Hematopoietic multipotent progenitor cell treated with erythropoietin and hydrocortisone succinate and interleukin-3 and kit ligand, for 15 days (in vitro differentiated cells): ENCODE measurements at regions not wholly inside any gene's neighbourhood (a gene's known extent, or its start where the extent isn't known, plus 50 kb on each side); places are given as distances from the start of the nearest gene placed in this dataset.

Source experiments
- DNase-seq: peaks from one replicate; pipeline ENCODE4 v3.0.0-alpha.2; 2015; ENCODE audit warnings: low spot score

DNA sequence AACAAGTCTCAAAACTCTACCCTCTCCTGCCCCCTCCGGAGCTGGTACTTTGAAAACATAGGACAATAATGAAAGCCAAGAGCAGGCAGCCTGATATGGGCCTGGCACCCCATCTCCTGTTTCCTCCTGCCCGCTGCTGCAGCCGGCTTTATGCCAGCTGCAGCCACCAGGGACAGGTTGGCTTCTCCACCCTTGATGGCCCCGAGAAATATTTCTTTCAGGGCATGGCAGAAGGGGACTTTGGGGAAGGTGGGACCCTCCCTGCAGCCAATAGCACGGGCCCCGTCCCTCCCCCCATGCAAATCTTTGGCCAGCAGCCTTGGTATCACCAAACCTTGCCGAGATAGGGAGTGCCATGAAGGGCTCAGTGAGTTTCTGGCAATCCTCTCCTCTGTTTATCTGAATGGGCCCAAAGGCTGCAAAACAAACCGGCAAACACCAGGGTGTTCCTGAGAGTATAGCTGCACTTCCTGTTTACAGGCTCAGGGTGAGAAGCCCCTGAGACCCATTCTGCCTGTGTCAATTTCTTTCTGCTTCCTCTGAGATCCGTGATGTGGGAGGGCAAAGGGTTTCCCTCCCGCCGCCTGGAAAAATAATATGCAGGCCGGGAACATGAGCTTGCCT, 73.4 kb upstream of the BOD1 start:
- peak; percentile 86 for DNase-seq

DNA sequence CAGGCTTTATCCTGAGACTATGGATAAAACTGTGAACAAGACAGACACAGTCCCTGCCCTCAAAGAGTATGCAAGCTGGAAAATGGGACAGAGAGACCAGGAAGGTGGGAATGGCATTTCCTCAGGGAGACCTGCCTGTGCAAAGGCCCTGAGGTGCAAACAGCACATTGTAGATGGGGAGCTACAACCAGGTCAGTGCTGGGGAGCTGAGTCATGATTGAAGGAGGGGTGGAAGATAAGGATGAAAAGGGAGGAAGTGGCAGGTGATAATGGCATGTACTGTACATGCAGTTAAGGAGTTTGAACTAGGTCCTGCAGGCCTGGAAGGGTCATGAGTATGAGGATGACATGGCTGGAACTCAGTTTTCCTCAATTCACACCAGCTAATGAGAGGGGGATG, 75.5 kb upstream of the BOD1 start:
- DNase-seq, result peak; percentile 71

DNA sequence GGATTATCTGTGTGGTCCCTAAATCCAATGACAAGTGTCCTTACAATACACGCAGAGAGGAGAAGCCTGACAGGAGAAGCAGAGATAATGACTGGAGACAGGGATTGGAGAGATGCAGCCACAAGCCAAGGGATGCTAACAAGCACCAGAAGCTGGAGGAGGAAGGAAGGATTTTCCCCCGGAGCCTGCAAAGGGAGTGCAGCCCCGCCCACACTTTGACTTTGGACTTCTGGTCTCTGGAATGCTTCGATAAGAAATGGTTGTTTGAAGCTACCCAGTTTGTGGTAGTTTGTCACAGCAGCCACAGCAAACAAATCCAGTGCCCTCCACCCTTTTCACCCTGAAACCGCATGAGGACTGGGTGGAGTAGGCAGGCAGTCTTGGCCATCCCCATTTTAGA, 77.2 kb upstream of the BOD1 start:
- DNase-seq, result no peak

DNA sequence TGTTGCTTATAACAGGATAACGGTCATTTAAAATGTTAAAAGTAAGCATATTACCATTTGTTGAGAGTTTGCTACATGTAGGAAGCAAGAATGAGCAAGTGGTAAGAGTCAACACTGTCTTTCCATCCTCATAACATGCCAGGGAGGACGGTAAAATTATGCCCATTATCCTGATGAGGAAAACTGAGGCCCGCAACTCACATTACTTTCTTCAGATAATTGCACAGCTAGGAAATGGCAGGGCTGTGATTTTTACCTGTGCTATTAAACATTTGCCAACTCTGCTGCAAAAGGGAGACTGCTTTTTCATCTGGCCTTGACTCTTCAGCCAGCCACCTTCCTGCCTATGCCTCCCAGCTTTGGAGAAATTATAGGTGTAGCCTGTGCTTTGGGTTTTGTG, 79.8 kb upstream of the BOD1 start:
- no peak for DNase-seq

DNA sequence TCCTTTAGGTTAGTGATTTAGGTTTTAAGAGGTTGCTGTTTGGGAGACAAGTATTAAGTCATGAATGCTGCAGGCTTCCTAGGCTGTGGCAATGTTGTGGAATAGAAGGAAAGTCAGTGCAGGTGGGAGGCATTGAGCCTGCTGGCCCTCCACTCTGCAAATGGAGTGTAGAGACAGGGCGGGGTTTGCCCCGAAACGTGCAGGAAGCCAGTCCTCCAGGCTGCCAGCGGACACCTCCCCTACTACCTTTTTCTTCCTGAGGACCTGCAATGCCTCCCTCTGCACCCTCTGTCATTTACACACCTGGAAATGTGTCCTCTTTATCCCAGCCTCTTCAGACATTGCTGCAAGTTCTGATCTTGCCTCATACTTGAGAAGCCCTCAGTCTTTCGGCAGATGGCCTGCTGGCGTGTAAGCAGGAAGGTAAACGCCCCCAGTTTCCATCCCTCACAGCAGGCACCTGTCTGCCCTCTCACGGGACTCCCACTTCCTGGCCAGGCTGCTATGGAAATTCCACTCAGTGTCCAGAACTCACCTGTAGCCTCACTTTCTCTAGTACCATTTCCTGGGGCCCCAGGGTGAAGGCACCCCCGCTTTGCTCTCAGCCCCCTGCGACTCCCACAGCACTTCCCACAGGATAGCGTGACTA, 81.6 kb upstream of the BOD1 start:
- no peak for DNase-seq

DNA sequence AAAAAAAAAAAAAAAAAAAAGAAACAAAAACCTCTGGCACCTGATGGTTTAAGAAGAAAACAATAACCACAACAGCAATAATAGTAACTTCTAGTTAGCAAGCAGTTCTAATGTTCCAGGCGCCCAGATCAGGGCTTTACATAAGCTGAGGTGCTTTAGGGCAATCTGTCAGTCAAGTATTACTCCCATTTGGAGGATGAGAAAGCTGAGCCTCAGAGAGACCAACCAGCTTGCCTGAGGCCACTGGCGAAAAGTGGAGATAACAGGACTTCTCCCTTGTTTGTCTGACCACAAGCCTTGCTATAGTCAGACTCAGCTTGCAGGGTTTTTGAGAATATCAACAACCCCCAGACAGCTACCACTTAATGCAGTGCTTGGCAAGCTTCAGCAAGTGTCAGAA, 83.5 kb upstream of the BOD1 start:
- DNase-seq, result no peak

DNA sequence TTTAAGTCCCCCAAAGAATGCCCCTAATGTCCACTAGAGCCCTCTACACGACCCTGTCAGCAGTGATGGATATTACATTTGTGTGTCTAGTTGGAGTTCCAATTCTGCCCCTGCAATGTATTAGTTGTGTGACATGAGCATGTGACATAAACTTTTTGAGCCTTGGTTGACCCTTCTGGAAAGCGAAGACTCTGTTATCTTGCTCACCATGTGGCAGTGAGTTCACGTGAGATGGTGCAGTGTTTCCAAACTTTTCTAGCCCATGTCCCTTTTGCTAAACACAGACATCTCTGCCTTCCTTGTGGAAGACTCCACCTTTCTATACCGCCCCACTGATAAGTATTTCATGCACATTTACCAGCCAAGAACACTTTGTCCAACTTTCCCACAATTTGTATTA, 87.0 kb upstream of the BOD1 start:
- DNase-seq, result peak; percentile 72

DNA sequence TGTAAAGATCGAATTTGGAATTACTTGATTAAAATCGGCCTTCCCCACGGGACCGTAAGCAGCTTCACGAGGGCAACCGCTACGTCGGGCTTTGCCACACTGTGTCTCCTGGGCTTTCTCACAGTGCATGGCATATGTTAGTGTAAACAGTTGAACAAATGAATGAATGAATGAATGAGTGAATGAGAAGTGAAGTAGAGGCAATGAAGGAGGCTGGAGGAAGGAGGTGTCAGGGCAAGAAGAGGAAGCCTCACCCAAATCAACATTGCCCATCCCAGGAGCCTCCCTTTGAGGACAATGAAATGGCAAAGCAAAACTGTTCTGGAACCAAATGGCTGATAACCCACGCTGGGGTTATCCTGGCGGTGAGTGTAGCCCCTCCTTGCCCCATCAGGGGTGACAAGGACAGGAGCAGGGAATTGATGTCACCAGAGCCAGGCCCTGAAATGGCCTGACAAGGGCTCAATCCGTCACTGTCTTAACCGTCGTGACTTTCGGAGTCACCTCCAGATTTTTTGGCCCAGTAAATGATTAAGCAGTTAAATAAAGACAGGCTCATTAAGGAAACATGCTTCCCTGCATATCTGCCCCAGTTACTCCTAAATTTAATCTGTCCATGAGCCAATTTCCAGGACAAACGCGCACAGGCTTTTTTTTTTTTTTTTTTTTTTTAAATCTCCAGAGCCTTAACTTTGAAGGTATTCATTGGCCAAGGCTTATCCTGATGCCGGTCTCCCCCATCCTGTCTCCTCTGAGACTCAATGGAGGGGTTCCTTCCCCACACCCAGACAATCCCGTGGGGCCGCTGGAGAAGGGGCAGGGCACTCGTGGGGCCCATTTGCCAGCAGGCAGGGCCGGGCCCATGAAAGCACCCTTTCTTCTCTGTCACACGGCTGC, 88.4 kb upstream of the BOD1 start:
- DNase-seq, result no peak

DNA sequence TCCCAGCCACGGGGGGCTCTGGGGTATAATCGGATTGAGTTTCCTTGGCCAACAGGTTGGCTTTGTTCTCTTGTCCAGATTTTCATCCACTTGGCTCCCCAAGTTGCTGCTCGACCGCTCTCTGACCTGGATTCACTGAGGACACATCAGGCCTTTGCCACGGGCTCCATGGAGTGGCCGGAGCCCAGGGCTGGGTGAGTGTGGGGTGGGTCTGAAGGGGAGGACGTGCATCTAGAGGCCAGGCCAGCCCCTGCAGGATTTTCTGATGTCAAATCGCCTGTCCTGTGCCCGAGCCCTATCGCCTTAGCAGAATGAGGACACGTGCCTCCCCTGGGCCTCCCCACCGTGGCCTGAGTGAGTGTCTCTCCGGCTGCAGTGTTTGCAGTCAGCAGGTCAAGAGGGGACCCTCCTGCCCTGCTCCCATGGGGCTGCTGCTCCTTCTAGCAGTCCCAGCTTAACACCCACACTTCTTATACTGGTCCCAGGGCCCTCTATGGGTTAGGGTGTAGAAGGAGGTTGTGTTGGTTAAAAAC, 89.1 kb upstream of the BOD1 start:
- no peak for DNase-seq

DNA sequence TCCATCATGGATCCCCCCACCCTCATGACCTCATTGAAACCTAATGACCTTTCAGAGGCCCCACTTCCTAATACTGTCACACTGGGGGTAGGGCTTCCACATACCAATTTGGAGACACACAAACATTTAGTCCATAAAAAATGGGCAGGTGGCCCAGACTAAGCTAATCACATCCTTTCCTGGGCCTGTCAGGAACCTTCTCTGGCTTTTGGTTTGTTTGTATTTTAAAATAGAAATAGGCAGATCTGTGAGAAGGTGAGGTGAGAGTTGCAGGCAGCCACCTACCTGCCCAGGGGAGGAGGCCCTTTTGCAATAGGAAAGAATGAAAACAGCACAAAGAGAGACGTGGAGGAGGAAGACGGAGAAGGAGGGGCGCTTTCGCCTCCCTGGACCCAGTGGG, 90.2 kb upstream of the BOD1 start:
- DNase-seq, result no peak

DNA sequence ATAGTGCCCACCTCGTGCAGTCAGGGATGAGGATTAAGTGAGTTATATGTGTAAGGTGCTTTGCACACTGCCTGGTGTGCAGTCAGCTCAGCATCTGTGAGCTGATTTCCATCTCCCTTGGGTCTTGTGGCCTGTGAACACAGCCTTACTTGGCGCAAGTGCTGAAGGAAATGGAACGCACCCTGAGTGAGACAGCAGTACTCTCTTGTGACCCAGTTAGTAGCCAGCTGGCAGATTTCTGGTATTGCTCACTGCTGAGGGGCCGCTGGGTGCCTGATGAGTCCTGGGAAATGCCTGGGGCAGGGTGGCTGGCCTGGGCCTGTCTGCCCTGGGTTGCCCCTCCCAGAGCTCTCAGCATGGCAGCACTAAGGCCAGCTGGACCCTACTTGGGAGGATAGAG, 90.9 kb upstream of the BOD1 start:
- DNase-seq, result peak; percentile 9

DNA sequence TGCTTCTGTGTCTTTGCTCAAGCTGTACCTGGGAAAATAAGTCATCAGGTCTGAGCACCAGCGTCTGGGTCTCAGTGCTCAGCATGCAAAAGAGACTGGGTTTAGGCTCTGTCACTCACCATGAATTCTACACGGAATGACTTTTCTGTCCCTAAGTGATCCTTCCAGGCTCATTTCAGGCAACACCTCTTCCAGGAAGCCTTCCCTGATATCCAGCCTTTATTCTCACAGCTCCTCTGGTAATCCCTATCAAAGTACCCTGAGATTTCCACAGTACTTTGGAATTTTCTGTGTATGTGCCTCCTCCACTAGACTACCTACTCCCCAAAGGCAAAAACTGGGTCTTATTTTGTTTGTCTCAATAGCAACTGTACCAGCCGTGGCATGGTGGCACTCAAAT, 92.7 kb upstream of the BOD1 start:
- no peak for DNase-seq

DNA sequence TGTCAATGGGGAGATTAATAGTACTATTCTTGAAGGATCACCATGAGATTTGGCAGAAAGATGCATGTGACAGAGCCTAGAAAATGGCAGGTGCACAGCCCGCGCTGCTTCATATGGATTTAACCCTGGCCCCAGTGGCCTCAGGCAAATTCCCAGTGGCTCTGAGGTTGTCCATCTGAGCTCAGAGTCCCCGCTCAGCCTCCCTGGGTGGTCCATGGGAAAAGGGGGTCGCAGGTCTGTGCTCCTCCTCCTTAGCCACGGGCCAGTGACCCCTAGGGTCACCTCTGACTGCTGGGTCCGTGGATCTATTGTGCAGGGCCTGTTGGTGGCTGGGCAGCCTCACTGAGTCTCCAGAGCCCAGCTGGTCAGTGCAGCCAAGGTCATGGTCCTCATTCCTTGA, 93.3 kb upstream of the BOD1 start:
- no peak for DNase-seq

DNA sequence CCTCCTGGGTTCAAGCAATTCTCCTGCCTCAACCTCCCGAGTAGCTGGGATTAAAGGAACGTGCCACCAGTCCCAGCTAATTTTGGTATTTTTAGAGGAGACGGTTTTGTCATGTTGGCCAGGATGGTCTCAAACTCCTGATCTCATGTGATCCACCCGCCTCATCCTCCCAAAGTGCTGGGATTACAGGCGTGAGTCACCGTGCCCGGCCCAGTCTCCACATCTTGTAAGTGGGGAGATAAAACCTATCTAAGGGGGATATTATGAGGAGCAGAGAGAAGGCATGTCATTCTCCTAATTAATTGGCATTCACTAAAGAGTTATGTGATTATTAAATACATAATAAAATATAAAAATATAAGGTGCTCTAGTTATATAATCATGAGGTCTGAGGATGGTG, 94.1 kb upstream of the BOD1 start:
- DNase-seq, result no peak

DNA sequence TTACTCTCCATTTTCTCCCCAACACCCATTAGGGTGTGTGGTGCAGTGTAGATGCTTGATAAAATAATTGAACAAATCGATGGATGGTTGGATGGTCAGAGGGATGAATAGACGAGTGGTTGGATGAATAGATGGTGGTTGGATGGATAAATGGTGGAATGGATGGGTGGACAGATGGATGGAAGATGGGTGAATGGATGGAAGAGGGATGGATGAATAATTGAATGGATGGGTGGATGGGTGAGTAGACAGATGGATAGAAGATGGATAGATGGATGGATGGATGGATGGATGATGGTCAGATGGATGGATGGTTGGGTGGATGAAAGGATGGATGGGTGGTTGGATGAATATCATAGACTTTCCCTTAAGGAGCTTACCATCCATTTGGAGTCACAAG, 95.0 kb upstream of the BOD1 start:
- no peak for DNase-seq

DNA sequence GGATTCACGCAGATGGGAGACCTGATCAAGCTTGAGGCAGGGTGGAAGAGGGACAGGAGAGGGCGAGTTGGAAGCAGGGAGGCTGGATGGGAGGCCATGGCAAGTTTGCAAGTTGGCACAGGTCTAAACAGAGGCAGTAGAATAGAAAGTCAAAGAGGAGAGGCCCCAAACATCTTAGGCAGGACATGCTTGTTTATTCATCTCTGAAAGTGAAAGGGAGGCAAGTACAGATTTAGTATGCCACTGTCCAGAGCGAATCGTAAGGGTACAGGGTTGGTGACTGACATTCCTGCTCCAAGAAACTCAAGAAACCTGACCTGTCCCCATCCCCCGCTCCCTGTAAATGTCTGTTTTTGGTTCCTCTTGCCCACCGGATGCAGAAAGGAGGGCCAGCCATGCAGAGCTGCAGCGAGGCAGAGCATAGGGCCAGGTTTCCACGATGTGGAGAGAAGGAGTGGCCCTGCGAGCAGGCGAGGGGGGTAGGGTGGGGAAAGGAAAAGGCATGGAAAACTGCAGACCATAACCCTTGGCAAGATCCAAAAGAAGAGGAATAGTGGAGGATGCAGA, 96.2 kb upstream of the BOD1 start:
- no peak for DNase-seq

DNA sequence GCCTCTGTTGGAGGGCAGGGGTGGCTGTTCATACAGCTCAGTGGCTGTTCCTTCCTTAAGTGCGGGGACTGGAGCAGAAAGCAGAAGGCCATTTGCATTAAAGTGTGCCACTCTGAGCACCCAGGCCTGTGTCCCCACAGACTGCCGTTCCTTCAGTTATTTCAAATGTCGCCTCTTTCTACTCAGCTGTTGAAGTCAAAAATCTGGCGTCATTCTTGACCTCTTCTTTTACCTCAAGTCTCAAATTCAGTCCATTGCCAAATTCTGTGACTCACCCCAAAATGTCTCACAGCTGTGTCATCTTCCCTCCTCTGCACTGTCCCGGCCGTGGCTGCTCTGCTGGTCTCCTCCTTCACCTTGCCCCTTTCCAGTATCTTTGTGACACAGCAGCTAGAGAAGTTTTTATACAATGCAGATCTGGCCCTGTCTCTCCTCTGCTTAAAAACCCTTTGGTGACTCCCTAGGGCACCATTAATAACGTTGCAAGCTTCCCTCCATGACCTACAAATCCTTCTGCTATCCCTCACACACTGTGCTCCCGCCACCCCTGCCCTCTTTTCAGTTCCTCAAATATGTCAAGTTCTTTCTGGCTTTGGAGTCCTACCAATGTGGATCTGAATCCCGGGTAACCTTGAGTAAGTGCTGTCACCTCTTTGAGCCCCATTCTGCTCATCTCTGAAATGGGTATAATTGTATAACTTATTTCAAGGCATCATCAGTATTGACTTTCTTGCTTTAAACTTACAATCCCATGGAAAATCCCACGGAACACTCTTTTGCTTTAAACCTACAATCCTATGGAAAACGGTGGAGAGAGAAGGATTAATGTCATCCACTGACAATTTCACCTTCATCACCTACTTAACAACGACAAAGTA, 98.3 kb upstream of the BOD1 start:
- DNase-seq, result peak; percentile 67

DNA sequence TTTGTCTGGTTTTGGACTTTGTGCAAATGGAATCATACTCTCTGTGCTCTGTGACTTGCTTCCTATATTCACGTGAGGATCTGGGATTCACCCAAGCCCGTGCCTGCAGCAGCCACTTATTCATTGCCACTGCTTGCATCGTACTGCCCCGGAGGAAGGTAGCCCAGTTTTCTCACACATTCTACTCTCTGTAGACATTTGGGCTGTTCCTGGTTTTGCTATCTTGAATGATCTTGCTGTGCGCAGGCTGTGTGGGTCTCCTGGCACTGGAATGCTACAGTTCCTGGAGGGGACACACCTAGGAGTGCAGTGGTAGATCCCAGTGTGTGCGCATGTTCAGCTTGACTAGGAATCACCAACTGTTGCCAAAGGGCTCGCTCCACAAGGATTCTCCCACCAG, 99.2 kb upstream of the BOD1 start:
- no peak for DNase-seq

DNA sequence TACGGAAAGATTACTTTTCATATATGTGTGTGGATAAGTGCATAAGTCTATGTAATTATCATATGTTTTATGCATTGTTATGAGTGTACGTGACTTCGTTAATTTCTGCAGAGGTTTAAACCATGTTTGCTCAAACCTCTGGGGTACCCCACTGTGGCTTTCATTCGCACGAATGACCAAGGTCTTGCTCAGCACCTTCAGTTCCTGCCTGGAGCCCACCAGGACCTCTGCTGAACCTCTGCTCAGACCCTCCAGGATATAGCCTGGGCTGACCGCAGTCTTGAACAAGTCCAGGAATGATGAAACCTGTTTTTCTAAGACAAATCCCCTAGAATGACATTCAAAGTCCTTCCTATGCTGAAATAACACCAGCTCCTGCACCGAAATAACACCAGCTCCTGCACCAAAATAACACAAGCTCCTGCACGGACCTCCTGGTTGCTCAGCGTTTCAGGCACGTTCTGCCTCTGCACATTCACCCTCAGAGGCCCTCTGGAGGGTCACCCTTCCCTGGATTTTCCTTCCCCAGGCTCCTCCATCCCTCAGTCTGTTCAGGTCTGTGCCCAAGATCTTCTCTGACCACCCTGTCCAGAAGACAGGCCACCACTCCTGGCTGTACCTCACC, 99.7 kb upstream of the BOD1 start:
- DNase-seq, result no peak

DNA sequence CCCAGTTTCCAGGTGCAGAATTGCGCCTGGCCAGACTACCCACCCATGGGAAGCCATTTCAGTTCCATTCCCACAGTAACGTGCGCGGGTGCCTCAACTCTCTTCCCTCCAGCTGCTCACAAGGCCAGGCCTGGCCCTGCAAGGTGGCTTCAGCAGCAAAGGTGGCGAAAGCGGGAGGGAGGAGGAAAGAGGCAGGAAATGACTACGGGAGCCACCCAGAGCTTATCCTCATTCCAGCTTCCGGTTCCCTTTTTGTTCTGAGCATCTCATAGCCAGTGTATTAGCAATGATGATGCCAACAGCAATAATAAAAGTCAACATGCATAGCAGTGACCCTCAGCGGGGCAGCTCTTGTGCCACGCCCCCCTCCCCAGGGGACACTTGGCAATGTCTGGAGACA, 101.5 kb upstream of the BOD1 start:
- DNase-seq, result no peak

DNA sequence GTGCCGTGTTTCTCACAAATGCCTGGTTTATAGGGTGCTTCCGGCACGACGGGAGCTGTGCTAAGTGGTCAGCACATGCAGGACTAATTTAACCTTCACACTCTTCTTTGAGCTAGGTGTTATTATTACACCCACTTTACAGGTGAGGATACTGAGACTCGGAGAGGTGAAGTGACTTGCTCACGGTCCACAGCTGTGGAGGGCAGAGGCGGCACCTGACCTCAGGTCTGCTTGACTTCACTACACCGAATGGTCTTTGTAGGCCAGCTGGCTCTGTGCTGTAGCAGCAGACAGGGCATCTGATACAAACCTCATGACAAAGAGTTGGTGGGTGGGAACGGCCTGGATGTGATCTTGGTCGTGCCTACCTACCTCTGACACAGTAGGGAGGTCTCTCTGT, 102.0 kb upstream of the BOD1 start:
- no peak for DNase-seq
